Activated T-helper 2 cell treated with anti-CD3 and anti-CD28 coated beads, Interferon-gamma antibody, Interleukin-2, Interleukin-4, amounts not matched to agents 10 μg/mL and 5 μg/mL and 100 μg/mL, durations not matched to agents 14 hours and 24 hours and 36 hours (primary cell): ENCODE measurements at regions not wholly inside any gene's neighbourhood (a gene's known extent, or its start where the extent isn't known, plus 50 kb on each side); places are given as distances from the start of the nearest gene placed in this dataset.
"Not testable (repeated sequence)": the region's sequence is repeated elsewhere in the genome, so short reads cannot be mapped to it uniquely, and the experiment has no call there.

Source experiments
- DNase-seq: peaks from one replicate; pipeline ENCODE4 v3.0.0; 2021; ENCODE audit warnings: low spot score
- H3K27ac Mint-ChIP-seq: one replicate; pipeline ENCODE4 v1.8.0; 2021; ENCODE audit warnings: mixed read lengths
- H3K27me3 Mint-ChIP-seq: one replicate; pipeline ENCODE4 v1.8.0; 2021; ENCODE audit warnings: low read depth, mixed read lengths
- H3K36me3 Mint-ChIP-seq: one replicate; pipeline ENCODE4 v1.8.0; 2021; ENCODE audit warnings: low read depth, mixed read lengths
- H3K4me1 Mint-ChIP-seq: one replicate; pipeline ENCODE4 v1.8.0; 2021; ENCODE audit warnings: low read depth, mixed read lengths
- H3K4me3 Mint-ChIP-seq: one replicate; pipeline ENCODE4 v1.8.0; 2021; ENCODE audit warnings: low read depth, mild to moderate bottlenecking, moderate library complexity, mixed read lengths
- H3K9me3 Mint-ChIP-seq: one replicate; pipeline ENCODE4 v1.8.0; 2021; ENCODE audit warnings: mixed read lengths
- intact Hi-C: fragments of 100-400 bp; cut with micrococcal nuclease; formaldehyde crosslinking; loops from one replicate; pipeline ENCODE4 v1.15.1; 2023

DNA sequence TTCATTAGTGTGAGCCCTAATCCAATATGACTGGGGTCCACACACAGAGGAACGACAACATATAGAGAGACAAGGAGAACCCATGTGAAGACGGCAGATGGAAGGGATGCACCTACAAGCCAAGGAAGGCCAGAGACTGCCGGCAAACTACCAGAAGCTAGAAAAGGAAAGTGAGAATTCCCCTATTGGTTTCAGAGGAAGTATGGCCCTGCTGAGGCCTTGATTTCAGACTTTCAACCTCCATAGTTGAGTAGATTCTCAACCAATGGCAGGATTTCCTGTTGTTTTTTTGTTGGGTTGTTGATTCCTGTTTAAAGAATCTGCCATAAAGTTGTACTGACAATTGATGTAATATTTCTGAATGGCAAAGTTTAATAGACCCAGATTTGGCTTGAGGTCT, 241.5 kb downstream of the SATB2 start:
- H3K9me3 Mint-ChIP-seq = no peaks in the 10 kb centered on the region
- no peak overlapping the region for H3K4me3 Mint-ChIP-seq
- H3K27ac Mint-ChIP-seq = no peak overlapping the region
- no peaks in the 10 kb centered on the region for H3K27me3 Mint-ChIP-seq
- DNase-seq = no peak
- H3K4me1 Mint-ChIP-seq = no peaks in the 10 kb centered on the region
- H3K36me3 Mint-ChIP-seq = no peaks in the 10 kb centered on the region
- intact Hi-C loops = no loop called here

- no peak overlapping the region for H3K4me3 Mint-ChIP-seq
- intact Hi-C loops = no loop called here
- no peaks in the 10 kb centered on the region for H3K4me1 Mint-ChIP-seq
- H3K27ac Mint-ChIP-seq = no peak overlapping the region
- H3K9me3 Mint-ChIP-seq = no peaks in the 10 kb centered on the region
- DNase-seq = no peak
- no peaks in the 10 kb centered on the region for H3K27me3 Mint-ChIP-seq
- H3K36me3 Mint-ChIP-seq = no peaks in the 10 kb centered on the region
These were observed 250.7 kb downstream of the SATB2 start for GRCh38 chr2:199207011-199207410.

DNA sequence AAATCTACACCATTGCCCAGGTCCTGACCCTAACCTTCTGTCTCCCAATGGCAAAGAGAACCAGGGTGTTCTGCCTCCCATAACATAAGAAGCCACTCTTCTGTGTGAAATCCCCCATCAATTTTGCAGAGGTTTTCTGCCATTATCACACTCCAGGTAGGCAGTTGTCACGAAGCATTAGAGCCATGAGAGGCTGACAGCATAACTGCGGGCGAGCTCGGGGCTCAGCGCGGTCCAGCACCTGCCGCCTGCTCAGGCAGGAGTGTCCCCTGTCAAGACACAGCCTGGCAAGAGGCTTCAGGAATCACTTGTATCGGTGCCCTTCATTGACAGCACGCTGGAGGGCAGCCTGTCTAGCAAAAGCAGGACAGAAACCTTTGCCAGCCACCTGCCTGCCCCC, 251.2 kb downstream of the SATB2 start:
- DNase-seq = no peak
- Mint-ChIP-seq H3K4me1 (no peaks in the 10 kb centered on the region), H3K4me3 (no peak overlapping the region), H3K27ac (no peak overlapping the region), H3K36me3 (no peaks in the 10 kb centered on the region), H3K9me3 (no peaks in the 10 kb centered on the region), H3K27me3 (no peaks in the 10 kb centered on the region)
- intact Hi-C loops = no loop called here

DNA sequence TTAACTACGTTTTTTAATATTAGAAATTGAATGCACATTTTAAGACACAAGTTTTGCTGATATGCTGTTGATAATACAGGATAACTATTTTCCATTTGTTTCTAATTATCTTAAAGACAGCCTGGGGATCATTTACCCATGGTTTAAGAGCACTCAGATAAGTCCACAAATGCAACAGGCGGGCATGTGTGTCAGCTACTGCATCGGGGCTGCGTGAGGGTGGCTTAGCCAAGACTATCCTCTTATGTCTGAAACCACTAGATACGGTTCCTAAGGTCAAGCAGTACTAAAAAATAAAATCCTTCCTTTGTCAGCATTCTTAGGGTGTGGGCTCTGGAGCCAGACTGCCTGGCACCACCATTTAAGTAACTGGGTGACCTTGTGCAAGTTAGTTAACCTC, 254.8 kb downstream of the SATB2 start:
- Mint-ChIP-seq H3K36me3 (no peaks in the 10 kb centered on the region), H3K4me1 (no peaks in the 10 kb centered on the region), H3K27ac (no peak overlapping the region), H3K9me3 (no peaks in the 10 kb centered on the region), H3K4me3 (no peak overlapping the region), H3K27me3 (no peaks in the 10 kb centered on the region)
- intact Hi-C loops = no loop called here
- DNase-seq = no peak

- Mint-ChIP-seq H3K9me3 (no peaks in the 10 kb centered on the region), H3K4me3 (no peak overlapping the region), H3K27ac (no peak overlapping the region), H3K27me3 (no peaks in the 10 kb centered on the region), H3K4me1 (no peaks in the 10 kb centered on the region), H3K36me3 (no peaks in the 10 kb centered on the region)
- intact Hi-C loops = no loop called here
- no peak for DNase-seq
These were observed 256.2 kb downstream of the SATB2 start for GRCh38 chr2:199201539-199201938.

- Mint-ChIP-seq H3K36me3 (no peaks in the 10 kb centered on the region), H3K27me3 (no peaks in the 10 kb centered on the region), H3K4me1 (no peaks in the 10 kb centered on the region), H3K4me3 (no peak overlapping the region), H3K27ac (no peak overlapping the region), H3K9me3 (no peaks in the 10 kb centered on the region)
- intact Hi-C loops = no loop called here
- no peak for DNase-seq
These were observed 257.9 kb downstream of the SATB2 start for GRCh38 chr2:199199797-199200196.

DNA sequence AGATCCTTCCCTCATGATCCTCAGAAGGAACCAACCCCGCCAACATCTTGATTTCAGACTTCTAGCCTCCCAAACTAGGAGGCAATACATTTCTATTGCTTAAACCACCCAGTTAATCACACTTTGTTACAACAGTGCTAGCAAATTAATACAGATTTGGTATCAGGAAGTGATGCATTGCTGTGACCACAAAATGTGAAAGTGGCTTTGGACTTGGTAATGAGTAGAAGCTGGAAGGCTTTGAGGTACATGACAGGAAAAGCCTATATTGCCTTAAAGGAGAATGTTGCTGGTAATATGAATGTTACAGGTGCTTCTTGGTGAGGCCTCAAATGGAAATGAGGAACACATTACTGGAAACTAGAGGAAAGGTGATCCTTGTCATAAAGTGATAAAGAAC, 260.3 kb downstream of the SATB2 start:
- Mint-ChIP-seq H3K36me3 (no peaks in the 10 kb centered on the region), H3K27ac (no peak overlapping the region), H3K27me3 (no peaks in the 10 kb centered on the region), H3K4me1 (no peaks in the 10 kb centered on the region), H3K4me3 (no peak overlapping the region), H3K9me3 (no peaks in the 10 kb centered on the region)
- no peak for DNase-seq
- intact Hi-C loops = no loop called here

DNA sequence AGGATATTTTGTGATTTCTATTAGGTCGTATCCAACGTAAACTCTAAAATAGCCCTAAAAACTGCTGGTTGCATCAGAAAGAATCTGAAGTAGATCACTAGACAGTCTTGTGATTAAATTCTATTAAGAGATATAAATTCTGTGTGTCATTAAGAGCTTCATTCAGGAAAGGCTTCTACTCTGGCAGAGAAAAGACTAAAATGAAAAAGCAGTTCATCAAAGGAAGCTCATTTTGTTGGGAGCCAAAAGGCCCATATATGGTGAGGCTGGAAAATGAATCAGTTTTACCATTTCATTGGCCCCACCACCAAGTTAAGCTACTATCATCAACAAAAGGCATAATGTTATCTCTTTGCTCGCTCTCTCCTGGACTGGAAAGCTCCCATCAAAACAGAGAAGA, 261.1 kb downstream of the SATB2 start:
- Mint-ChIP-seq H3K4me1 (no peaks in the 10 kb centered on the region), H3K36me3 (no peaks in the 10 kb centered on the region), H3K4me3 (no peak overlapping the region), H3K27ac (no peak overlapping the region), H3K9me3 (no peaks in the 10 kb centered on the region), H3K27me3 (no peaks in the 10 kb centered on the region)
- intact Hi-C loops = no loop called here
- no peak for DNase-seq

- Mint-ChIP-seq H3K36me3 (no peaks in the 10 kb centered on the region), H3K9me3 (no peaks in the 10 kb centered on the region), H3K27ac (no peak overlapping the region), H3K4me1 (no peaks in the 10 kb centered on the region), H3K4me3 (no peak overlapping the region), H3K27me3 (no peaks in the 10 kb centered on the region)
- no peak for DNase-seq
- intact Hi-C loops = no loop called here
These were observed 261.7 kb downstream of the SATB2 start for GRCh38 chr2:199195927-199196502.

DNA sequence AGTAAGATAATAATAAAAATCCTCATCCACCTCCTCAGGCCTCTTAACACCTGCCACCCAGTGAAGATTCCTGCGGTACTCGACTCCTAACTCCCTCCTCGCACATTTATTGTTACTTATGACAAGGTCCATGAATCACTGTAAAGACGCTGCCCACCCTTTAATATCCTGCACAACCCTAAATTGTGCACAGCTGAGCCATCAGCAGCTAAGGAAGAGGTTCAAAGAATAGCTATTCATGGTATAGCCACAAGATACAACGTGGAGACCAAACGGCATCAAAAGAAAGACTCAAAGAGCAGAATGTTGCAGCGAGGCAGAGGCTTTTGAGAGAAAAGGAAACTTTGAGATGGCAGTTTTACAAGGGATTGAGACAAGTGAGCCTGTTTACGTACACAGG, 266.3 kb downstream of the SATB2 start:
- no peaks in the 10 kb centered on the region for H3K9me3 Mint-ChIP-seq
- no peak overlapping the region for H3K27ac Mint-ChIP-seq
- DNase-seq = no peak
- intact Hi-C loops = no loop called here
- no peak overlapping the region for H3K4me3 Mint-ChIP-seq
- no peaks in the 10 kb centered on the region for H3K4me1 Mint-ChIP-seq
- H3K27me3 Mint-ChIP-seq = no peaks in the 10 kb centered on the region
- no peaks in the 10 kb centered on the region for H3K36me3 Mint-ChIP-seq

DNA sequence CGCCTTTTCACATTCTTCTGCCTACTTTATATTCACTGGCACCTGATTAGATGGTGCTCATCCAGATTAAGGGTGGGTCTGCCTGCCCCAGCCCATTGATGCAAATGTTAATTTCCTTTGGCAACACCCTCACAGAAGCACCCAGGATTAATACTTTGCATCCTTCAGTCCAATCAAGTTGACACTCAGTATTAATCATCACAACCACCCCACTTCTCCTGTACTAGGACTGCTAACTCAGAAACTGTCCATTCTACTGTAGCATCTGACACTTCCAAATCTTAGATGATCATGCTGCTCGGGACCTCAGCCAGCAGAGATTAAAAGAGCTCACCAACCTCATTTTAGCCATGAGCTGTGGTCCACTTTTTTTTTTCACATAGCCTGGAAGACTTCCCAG, 268.5 kb downstream of the SATB2 start:
- H3K27me3 Mint-ChIP-seq = no peaks in the 10 kb centered on the region
- H3K4me1 Mint-ChIP-seq = no peaks in the 10 kb centered on the region
- no peak for DNase-seq
- no peaks in the 10 kb centered on the region for H3K9me3 Mint-ChIP-seq
- H3K4me3 Mint-ChIP-seq = no peak overlapping the region
- no peak overlapping the region for H3K27ac Mint-ChIP-seq
- no peaks in the 10 kb centered on the region for H3K36me3 Mint-ChIP-seq
- intact Hi-C loops = no loop called here

- Mint-ChIP-seq H3K4me3 (no peak overlapping the region), H3K9me3 (no peaks in the 10 kb centered on the region), H3K4me1 (no peaks in the 10 kb centered on the region), H3K27me3 (no peaks in the 10 kb centered on the region), H3K27ac (no peak overlapping the region), H3K36me3 (no peaks in the 10 kb centered on the region)
- no peak for DNase-seq
- intact Hi-C loops = no loop called here
These were observed 271.4 kb downstream of the SATB2 start for GRCh38 chr2:199186301-199186751.

GRCh38 chr2:199185174-199185573, 272.6 kb downstream of the SATB2 start:
- DNase-seq, H3K27me3 Mint-ChIP-seq, H3K4me3 Mint-ChIP-seq, H3K4me1 Mint-ChIP-seq, H3K27ac Mint-ChIP-seq, intact Hi-C loops, H3K36me3 Mint-ChIP-seq, H3K9me3 Mint-ChIP-seq: not testable (repeated sequence)
